HepG2 (cell line): ENCODE measurements at regions not wholly inside any gene's neighbourhood (a gene's known extent, or its start where the extent isn't known, plus 50 kb on each side); places are given as distances from the start of the nearest gene placed in this dataset.
A peak's percentile ranks its signal among the peaks of the same experiment; 100 is the strongest.

Experiments
- ATAC-seq: fragments of 200-7000 bp; cut with Tn5 transposase; 3 replicates; pipeline ENCODE4 v1.9.1; 2020; ENCODE audit warnings: mild to moderate bottlenecking, moderate library complexity
- BruUV-seq: library from RNA; stranded (reverse); fragments of 400-500 nt; replicated peaks from 2 replicates; lab custom pipeline; 2021; lab: Mats Ljungman, UMichigan
- CTCF ChIA-PET: fragments of 300-600 bp; formaldehyde crosslinking; extraction: SDS; loops from one replicate; lab custom pipeline; 2021; ENCODE audit warnings: low total read pairs, inconsistent platforms, low intra/inter-chr PET ratio; lab: Yijun Ruan, JAX
- POLR2A ChIA-PET: fragments of 350-600 bp; sonication (Branson Sonifier 250); formaldehyde crosslinking; loops from one replicate; lab custom pipeline; 2020; ENCODE audit warnings: antibody characterized with exemption, inconsistent platforms; lab: Yijun Ruan, JAX
- DNase-seq: peaks from one replicate; pipeline ENCODE4 v3.0.0-alpha.2; 2015; ENCODE audit warnings: low spot score
- FAIRE-seq: peaks from 3 replicates; lab custom pipeline; 2011; peaks lifted over from hg19 to GRCh38; lab: Jason Lieb, UNC
- H2AFZ ChIP-seq: one replicate; pipeline ENCODE4 v1.6.1; 2011; ENCODE audit warnings: low read length, inconsistent platforms
- H3K27ac ChIP-seq: fragments of 300-600 bp; 3 replicates; pipeline ENCODE4 v1.8.0; 2011; ENCODE audit warnings: mixed run types, mild to moderate bottlenecking, mixed read lengths, low read length, inconsistent platforms; ENCODE audit not compliant: insufficient read depth; ENCODE audit errors: extremely low read length
- H3K27me3 ChIP-seq, 2 experiments: fragments of 200-600 bp in 1 of 2; 2 replicates in 1 of 2; 3 replicates in 1 of 2; pipeline versions ENCODE4 v1.6.0 to v1.8.0; 2011; ENCODE audit warnings: low read length in 2 of 2, mild to moderate bottlenecking in 2 of 2, moderate library complexity in 2 of 2, inconsistent platforms in 1 of 2; ENCODE audit not compliant: insufficient read depth in 2 of 2, control insufficient read depth in 1 of 2
- H3K36me3 ChIP-seq, 2 experiments: fragments of 200-600 bp in 1 of 2; replicated peaks in 1 of 2; 2 replicates in 1 of 2; 3 replicates in 1 of 2; pipeline versions ENCODE4 v1.5.1 to v1.8.0; 2011; ENCODE audit warnings: low read length in 2 of 2, inconsistent platforms in 1 of 2; ENCODE audit not compliant: insufficient read depth in 2 of 2, control insufficient read depth in 1 of 2
- H3K4me1 ChIP-seq: 2 replicates; pipeline ENCODE4 v1.5.1; 2012; ENCODE audit warnings: low read length, inconsistent platforms; ENCODE audit not compliant: insufficient read depth
- H3K4me2 ChIP-seq: 2 replicates; pipeline ENCODE4 v1.6.0; 2011; ENCODE audit warnings: low read depth, low read length, inconsistent platforms
- H3K4me3 ChIP-seq, 3 experiments: fragments of 200-600 bp in 1 of 3; sonication (generic), shearing (Covaris generic) in 1 of 3; replicated peaks in 1 of 3; 2 replicates each; pipeline ENCODE4 v1.5.1; 2011 to 2016; ENCODE audit warnings: low read length in 3 of 3, inconsistent platforms in 2 of 3, low read depth in 2 of 3, mild to moderate bottlenecking in 2 of 3, control low read depth in 1 of 3, mixed read lengths in 1 of 3; ENCODE audit not compliant: insufficient read depth in 1 of 3
- H3K79me2 ChIP-seq: one replicate; pipeline ENCODE4 v1.6.1; 2011; ENCODE audit warnings: low read length, inconsistent platforms; ENCODE audit not compliant: insufficient read depth
- H3K9ac ChIP-seq: 2 replicates; pipeline ENCODE4 v1.6.0; 2011; ENCODE audit warnings: mild to moderate bottlenecking, low read depth, low read length, inconsistent platforms; ENCODE audit not compliant: insufficient read depth
- H3K9me3 ChIP-seq: 2 replicates; pipeline ENCODE4 v1.5.1; 2012; ENCODE audit warnings: mild to moderate bottlenecking, low read length
- H4K20me1 ChIP-seq: 2 replicates; pipeline ENCODE4 v1.6.0; 2011; ENCODE audit warnings: inconsistent platforms, mild to moderate bottlenecking, low read length, moderate library complexity; ENCODE audit not compliant: insufficient read depth
- ATF7 ChIP-seq, 2 experiments: fragments of 450-650 bp in 1 of 2; sonication (generic) in 1 of 2; formaldehyde crosslinking in 1 of 2; IDR thresholded peaks; 2 replicates each; pipeline versions ENCODE4 v1.4.0 to v1.6.1; 2016 to 2020; ENCODE audit warnings: antibody characterized with exemption in 1 of 2, mild to moderate bottlenecking in 1 of 2, missing genetic modification reagents in 1 of 2
- FOSL2 ChIP-seq: sonication (generic); formaldehyde crosslinking; IDR thresholded peaks from 2 replicates; pipeline ENCODE4 v1.4.0; 2020; ENCODE audit warnings: missing genetic modification reagents
- GLI4 ChIP-seq: sonication (generic); formaldehyde crosslinking; IDR thresholded peaks from 2 replicates; pipeline ENCODE4 v1.5.1; 2020; ENCODE audit warnings: missing genetic modification reagents, mild to moderate bottlenecking, moderate library complexity, borderline replicate concordance
- HES4 ChIP-seq: sonication (generic); formaldehyde crosslinking; IDR thresholded peaks from 2 replicates; pipeline ENCODE4 v1.9.0; 2021; ENCODE audit warnings: mild to moderate bottlenecking, missing genetic modification reagents, borderline replicate concordance
- MYNN ChIP-seq: sonication (generic); formaldehyde crosslinking; IDR thresholded peaks from 2 replicates; pipeline ENCODE4 v1.4.0; 2020; ENCODE audit warnings: mild to moderate bottlenecking, low read depth, missing genetic modification reagents
- RXRB ChIP-seq: IDR thresholded peaks from 2 replicates; pipeline ENCODE4 v1.6.1; 2016; ENCODE audit warnings: borderline replicate concordance, missing genetic modification reagents, missing compliant biosample characterization
- SETDB1 ChIP-seq: sonication (generic); formaldehyde crosslinking; IDR thresholded peaks from 2 replicates; pipeline ENCODE4 v1.5.1; 2020; ENCODE audit warnings: missing genetic modification reagents, mild to moderate bottlenecking, borderline replicate concordance
- ZNF12 ChIP-seq: sonication (generic); formaldehyde crosslinking; IDR thresholded peaks from 2 replicates; pipeline ENCODE4 v1.5.0; 2020; ENCODE audit warnings: missing genetic modification reagents
- ZNF772 ChIP-seq: sonication (generic); formaldehyde crosslinking; IDR thresholded peaks from 2 replicates; pipeline ENCODE4 v1.5.0; 2020; ENCODE audit warnings: mild to moderate bottlenecking, missing genetic modification reagents
- WGBS: methylation state at CpG from one replicate; pipeline ENCODE4 v1.1.6; 2017; ENCODE audit warnings: low lambda C conversion rate; 5-methylcytosine and 5-hydroxymethylcytosine counted together
- in situ Hi-C: cut with HindIII; loops from 2 replicates; pipeline ENCODE4 v1.10.0; 2017; ENCODE audit warnings: low pct_unique_long_range_greater_than_20kb; ENCODE audit not compliant: extremely low pct_ligation_motif_present
- intact Hi-C: fragments of 100-400 bp; cut with micrococcal nuclease; formaldehyde crosslinking; loops from one replicate; pipeline ENCODE4 v1.10.0; 2022; ENCODE audit not compliant: unreplicated experiment
- TF ChIP-seq, protein P1 (sequence below): sonication (generic); formaldehyde crosslinking; IDR thresholded peaks from 2 replicates; pipeline ENCODE4 v1.4.0; 2020; ENCODE audit warnings: missing genetic modification reagents
- TF ChIP-seq, protein P2 (sequence below): IDR thresholded peaks from 2 replicates; pipeline ENCODE4 v1.6.1; 2016; ENCODE audit warnings: mild to moderate bottlenecking
- TF ChIP-seq, protein P3 (sequence below): sonication (generic); formaldehyde crosslinking; conservative IDR thresholded peaks from 2 replicates; pipeline ENCODE4 v1.8.0; 2022; ENCODE audit warnings: mild to moderate bottlenecking, moderate library complexity, missing genetic modification reagents
- TF ChIP-seq, protein P4 (sequence below): sonication (generic); formaldehyde crosslinking; IDR thresholded peaks from 2 replicates; pipeline ENCODE4 v1.4.0; 2020; ENCODE audit warnings: missing genetic modification reagents, mild to moderate bottlenecking, borderline replicate concordance

DNA sequence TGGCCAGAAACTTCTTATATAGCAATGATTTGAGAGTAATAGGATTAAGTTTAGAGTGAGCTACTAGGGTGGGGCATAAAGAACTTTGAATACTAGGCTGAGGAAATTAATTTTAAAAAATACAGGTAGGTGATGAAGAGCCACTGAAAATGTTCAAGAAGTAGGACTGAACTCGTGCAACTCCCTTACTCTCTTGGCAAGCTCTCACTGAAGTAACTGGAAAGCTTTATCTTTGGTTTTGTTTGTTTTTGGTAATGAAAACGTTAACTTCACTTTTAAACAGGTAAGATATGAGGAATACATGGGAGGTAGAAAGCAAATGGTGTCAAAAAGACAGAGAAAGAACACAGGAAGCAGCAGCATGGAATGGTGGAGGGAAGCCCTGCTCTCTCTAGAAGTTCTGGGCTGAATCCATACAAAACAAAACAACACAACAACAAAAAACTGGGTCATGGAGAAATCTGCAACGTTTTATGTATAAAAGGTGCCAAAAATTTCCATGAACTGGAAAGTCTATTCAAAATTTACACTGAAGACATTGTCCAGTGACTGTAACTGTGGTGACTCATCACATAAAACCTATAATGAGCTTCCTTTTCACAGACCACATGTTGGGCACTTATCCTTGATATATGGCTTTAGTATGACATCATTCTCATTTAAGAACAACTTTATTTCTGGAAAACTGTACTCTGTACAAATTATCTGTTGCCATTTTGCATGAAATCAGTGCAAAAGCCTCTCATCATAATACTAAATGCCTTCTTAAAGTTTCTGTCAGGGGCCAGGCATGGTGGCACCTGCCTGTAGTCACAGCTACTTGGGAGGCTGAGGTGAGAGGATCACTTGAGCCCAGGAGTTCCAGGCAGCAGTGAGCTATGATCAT is 91.2 kb upstream of the CHD1 start:
- CTCF ChIA-PET = no interaction called here
- FAIRE-seq (no peak), ATAC-seq (peak; percentile 67), DNase-seq (peak; percentile 59)
- peak overlapping the region; percentile 22 for H2AFZ ChIP-seq
- peak overlapping the region; percentile 39; the same call in 1 of the 2 replicates for H3K4me2 ChIP-seq
- H3K9ac ChIP-seq = no peak overlapping the region
- H3K27ac ChIP-seq = peak overlapping the region; percentile 14
- WGBS = 10% methylated on average over 3 of the region's 3 CpGs
- no peaks in the 10 kb centered on the region for H3K36me3 ChIP-seq
- H3K27me3 ChIP-seq = no peaks in the 10 kb centered on the region
- in situ Hi-C loops (loop anchor here (10.0 kb wide), 1 partner anchor 245 kb away; the partner anchor contains the start of gene RGMB), intact Hi-C loops (no loop called here)
- peaks cover 41% of the 10 kb centered on the region for H3K4me1 ChIP-seq
- BruUV-seq = no TSS peak
- POLR2A ChIA-PET = no interaction called here
- no peaks in the 10 kb centered on the region for H4K20me1 ChIP-seq
- H3K4me3 ChIP-seq = no peak overlapping the region
- no peaks in the 10 kb centered on the region for H3K79me2 ChIP-seq
- H3K9me3 ChIP-seq = no peaks in the 10 kb centered on the region
- TF ChIP-seq, protein P1, sequence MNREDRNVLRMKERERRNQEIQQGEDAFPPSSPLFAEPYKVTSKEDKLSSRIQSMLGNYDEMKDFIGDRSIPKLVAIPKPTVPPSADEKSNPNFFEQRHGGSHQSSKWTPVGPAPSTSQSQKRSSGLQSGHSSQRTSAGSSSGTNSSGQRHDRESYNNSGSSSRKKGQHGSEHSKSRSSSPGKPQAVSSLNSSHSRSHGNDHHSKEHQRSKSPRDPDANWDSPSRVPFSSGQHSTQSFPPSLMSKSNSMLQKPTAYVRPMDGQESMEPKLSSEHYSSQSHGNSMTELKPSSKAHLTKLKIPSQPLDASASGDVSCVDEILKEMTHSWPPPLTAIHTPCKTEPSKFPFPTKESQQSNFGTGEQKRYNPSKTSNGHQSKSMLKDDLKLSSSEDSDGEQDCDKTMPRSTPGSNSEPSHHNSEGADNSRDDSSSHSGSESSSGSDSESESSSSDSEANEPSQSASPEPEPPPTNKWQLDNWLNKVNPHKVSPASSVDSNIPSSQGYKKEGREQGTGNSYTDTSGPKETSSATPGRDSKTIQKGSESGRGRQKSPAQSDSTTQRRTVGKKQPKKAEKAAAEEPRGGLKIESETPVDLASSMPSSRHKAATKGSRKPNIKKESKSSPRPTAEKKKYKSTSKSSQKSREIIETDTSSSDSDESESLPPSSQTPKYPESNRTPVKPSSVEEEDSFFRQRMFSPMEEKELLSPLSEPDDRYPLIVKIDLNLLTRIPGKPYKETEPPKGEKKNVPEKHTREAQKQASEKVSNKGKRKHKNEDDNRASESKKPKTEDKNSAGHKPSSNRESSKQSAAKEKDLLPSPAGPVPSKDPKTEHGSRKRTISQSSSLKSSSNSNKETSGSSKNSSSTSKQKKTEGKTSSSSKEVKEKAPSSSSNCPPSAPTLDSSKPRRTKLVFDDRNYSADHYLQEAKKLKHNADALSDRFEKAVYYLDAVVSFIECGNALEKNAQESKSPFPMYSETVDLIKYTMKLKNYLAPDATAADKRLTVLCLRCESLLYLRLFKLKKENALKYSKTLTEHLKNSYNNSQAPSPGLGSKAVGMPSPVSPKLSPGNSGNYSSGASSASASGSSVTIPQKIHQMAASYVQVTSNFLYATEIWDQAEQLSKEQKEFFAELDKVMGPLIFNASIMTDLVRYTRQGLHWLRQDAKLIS (CRISPR knock-in tag) = no peak
- TF ChIP-seq, protein P2, sequence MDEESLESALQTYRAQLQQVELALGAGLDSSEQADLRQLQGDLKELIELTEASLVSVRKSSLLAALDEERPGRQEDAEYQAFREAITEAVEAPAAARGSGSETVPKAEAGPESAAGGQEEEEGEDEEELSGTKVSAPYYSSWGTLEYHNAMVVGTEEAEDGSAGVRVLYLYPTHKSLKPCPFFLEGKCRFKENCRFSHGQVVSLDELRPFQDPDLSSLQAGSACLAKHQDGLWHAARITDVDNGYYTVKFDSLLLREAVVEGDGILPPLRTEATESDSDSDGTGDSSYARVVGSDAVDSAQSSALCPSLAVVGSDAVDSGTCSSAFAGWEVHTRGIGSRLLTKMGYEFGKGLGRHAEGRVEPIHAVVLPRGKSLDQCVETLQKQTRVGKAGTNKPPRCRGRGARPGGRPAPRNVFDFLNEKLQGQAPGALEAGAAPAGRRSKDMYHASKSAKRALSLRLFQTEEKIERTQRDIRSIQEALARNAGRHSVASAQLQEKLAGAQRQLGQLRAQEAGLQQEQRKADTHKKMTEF (CRISPR knock-in tag) = 0 out of 2 replicates have a peak, but pooled peaks have one; percentile 12
- TF ChIP-seq HES4 (CRISPR knock-in tag) (no peak), ATF7 (IDR thresholded peaks at IDR 0.05) (peak; percentile 92), ATF7 (CRISPR knock-in tag; IDR thresholded peaks at IDR 0.05) (no peak), MYNN (CRISPR knock-in tag) (no peak), SETDB1 (no peak), GLI4 (CRISPR knock-in tag) (no peak), FOSL2 (CRISPR knock-in tag) (peak; percentile 37), RXRB (CRISPR knock-in tag) (no peak), ZNF12 (no peak), ZNF772 (no peak)
- TF ChIP-seq, protein P3, sequence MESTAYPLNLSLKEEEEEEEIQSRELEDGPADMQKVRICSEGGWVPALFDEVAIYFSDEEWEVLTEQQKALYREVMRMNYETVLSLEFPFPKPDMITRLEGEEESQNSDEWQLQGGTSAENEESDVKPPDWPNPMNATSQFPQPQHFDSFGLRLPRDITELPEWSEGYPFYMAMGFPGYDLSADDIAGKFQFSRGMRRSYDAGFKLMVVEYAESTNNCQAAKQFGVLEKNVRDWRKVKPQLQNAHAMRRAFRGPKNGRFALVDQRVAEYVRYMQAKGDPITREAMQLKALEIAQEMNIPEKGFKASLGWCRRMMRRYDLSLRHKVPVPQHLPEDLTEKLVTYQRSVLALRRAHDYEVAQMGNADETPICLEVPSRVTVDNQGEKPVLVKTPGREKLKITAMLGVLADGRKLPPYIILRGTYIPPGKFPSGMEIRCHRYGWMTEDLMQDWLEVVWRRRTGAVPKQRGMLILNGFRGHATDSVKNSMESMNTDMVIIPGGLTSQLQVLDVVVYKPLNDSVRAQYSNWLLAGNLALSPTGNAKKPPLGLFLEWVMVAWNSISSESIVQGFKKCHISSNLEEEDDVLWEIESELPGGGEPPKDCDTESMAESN = no peak
- TF ChIP-seq, protein P4, sequence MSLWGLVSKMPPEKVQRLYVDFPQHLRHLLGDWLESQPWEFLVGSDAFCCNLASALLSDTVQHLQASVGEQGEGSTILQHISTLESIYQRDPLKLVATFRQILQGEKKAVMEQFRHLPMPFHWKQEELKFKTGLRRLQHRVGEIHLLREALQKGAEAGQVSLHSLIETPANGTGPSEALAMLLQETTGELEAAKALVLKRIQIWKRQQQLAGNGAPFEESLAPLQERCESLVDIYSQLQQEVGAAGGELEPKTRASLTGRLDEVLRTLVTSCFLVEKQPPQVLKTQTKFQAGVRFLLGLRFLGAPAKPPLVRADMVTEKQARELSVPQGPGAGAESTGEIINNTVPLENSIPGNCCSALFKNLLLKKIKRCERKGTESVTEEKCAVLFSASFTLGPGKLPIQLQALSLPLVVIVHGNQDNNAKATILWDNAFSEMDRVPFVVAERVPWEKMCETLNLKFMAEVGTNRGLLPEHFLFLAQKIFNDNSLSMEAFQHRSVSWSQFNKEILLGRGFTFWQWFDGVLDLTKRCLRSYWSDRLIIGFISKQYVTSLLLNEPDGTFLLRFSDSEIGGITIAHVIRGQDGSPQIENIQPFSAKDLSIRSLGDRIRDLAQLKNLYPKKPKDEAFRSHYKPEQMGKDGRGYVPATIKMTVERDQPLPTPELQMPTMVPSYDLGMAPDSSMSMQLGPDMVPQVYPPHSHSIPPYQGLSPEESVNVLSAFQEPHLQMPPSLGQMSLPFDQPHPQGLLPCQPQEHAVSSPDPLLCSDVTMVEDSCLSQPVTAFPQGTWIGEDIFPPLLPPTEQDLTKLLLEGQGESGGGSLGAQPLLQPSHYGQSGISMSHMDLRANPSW (CRISPR knock-in tag) = no peak
